Cerebellar nuclear complex (tissue), 1 donor: ENCODE measurements at regions not wholly inside any gene's neighbourhood (a gene's known extent, or its start where the extent isn't known, plus 50 kb on each side); places are given as distances from the start of the nearest gene placed in this dataset.

ENCODE experiments used
- DNase-seq, 2 experiments: peaks; one replicate each; lab custom pipeline; 2025; lab: John Stamatoyannopoulos, UW

- no peak for DNase-seq
Measured at GRCh38 chr12:98213556-98213955, 301.8 kb upstream of the TMPO start.

- DNase-seq: no peak
Measured at GRCh38 chr12:98217257-98217656, 298.1 kb upstream of the TMPO start.

GRCh38 chr12:98220636-98221035 lies 294.8 kb upstream of the TMPO start:
- no peak for DNase-seq

GRCh38 chr12:98221243-98221808 lies 294.1 kb upstream of the TMPO start:
- no peak for DNase-seq

- no peak for DNase-seq
Measured at GRCh38 chr12:98222135-98222534, 293.3 kb upstream of the TMPO start.

- no peak for DNase-seq
Measured at GRCh38 chr12:98224584-98225221, 290.7 kb upstream of the TMPO start.

- no peak for DNase-seq
Measured at GRCh38 chr12:98227162-98227561, 288.2 kb upstream of the TMPO start.

- no peak for DNase-seq
Measured at GRCh38 chr12:98228683-98229539, 286.5 kb upstream of the TMPO start.

GRCh38 chr12:98229540-98229924 lies 285.9 kb upstream of the TMPO start:
- no peak for DNase-seq

GRCh38 chr12:98232753-98233390 lies 282.5 kb upstream of the TMPO start:
- DNase-seq: no peak

- no peak for DNase-seq
Measured at GRCh38 chr12:98235301-98235700, 280.1 kb upstream of the TMPO start.

GRCh38 chr12:98238515-98239130 lies 276.8 kb upstream of the TMPO start:
- no peak for DNase-seq

GRCh38 chr12:98243190-98243589 lies 272.2 kb upstream of the TMPO start:
- no peak for DNase-seq

- DNase-seq: no peak
Measured at GRCh38 chr12:98244136-98244535, 271.3 kb upstream of the TMPO start.

- DNase-seq: no peak
Measured at GRCh38 chr12:98253207-98254037, 262.0 kb upstream of the TMPO start.

- no peak for DNase-seq
Measured at GRCh38 chr12:98256830-98257229, 258.6 kb upstream of the TMPO start.

- no peak for DNase-seq
Measured at GRCh38 chr12:98259693-98260092, 255.7 kb upstream of the TMPO start.

- no peak for DNase-seq
Measured at GRCh38 chr12:98260276-98260675, 255.1 kb upstream of the TMPO start.

GRCh38 chr12:98262902-98263301 lies 252.5 kb upstream of the TMPO start:
- no peak for DNase-seq

GRCh38 chr12:98274430-98275130 lies 240.8 kb upstream of the TMPO start:
- DNase-seq: no peak

- DNase-seq: no peak
Measured at GRCh38 chr12:98275131-98275475, 240.3 kb upstream of the TMPO start.
